ENCODE measurements at regions not wholly inside any gene's neighbourhood (a gene's known extent, or its start where the extent isn't known, plus 50 kb on each side); places are given as distances from the start of the nearest gene placed in this dataset.
"Not testable (repeated sequence)": the region's sequence is repeated elsewhere in the genome, so short reads cannot be mapped to it uniquely, and the experiment has no call there.

DNA sequence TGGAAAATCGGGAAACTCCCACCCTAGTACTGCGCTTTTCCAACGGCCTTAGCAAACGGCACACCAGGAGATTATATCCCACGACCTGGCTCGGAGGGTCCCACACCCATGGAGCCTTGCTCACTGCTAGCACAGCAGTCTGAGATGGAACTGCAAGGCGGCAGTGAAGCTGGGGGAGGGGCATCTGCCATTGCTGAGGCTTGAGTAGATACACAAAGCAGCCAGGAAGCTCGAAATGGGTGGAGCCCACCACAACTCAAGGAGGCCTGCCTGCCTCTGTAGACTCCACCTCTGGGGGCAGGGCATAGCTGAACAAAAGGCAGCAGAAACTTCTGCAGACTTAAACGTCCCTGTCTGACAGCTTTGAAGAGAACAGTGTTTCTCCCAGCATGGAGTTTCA is 77.8 kb upstream of the SMIM31 start:
- not testable (repeated sequence) for H3K4me1 Mint-ChIP-seq (ENCODE audit: low read depth); H3K9me3 Mint-ChIP-seq; H3K27ac Mint-ChIP-seq; H3K4me3 Mint-ChIP-seq; H3K36me3 Mint-ChIP-seq (ENCODE audit: low read depth); H3K27me3 Mint-ChIP-seq (ENCODE audit: low read depth)

DNA sequence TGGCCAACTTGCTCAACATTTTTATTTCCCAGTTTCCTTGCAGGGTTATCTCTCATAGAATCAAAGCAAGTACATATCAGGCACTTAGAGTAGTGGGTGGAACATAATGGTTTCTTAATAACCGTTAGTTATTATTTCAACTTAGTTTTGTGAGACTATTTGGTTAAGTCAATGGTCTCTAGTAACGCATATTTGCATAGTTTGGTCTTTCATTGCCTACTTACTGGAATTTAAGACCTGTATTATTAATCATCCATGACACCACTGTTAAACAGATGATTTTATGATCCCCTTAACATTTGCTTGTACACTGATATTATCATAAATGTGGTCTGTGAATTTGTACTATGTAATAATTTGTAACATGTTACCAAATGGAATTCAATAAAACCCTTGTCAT is 70.9 kb upstream of the SMIM31 start:
- Mint-ChIP-seq H3K27ac (no peak overlapping the region), H3K4me3 (no peak overlapping the region), H3K9me3 (no peaks in the 10 kb centered on the region), H3K4me1 (ENCODE audit: low read depth) (no peaks in the 10 kb centered on the region), H3K27me3 (ENCODE audit: low read depth) (no peaks in the 10 kb centered on the region), H3K36me3 (ENCODE audit: low read depth) (no peaks in the 10 kb centered on the region)

DNA sequence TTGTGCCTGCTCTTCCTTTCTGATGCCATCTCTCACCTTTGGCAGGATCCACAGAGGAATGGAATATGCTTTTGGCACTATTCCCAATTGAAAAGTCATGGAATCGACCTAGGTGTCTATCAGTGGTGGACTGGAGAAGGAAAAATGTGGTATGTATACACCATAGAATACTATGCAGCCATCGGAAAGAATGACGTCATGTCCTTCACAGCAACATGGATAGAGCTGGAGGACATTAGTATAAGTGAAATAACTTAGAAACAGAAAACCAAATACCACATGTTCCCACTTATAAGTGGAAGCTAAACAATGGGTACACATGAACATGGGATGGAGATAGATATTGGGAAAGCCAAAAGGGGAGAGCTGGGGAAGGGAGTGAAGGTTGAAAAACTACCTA is 58.3 kb upstream of the SMIM31 start:
- peaks cover 4% of the 10 kb centered on the region for H3K27me3 Mint-ChIP-seq (ENCODE audit: low read depth)
- no peak overlapping the region for H3K4me3 Mint-ChIP-seq
- no peaks in the 10 kb centered on the region for H3K36me3 Mint-ChIP-seq (ENCODE audit: low read depth)
- H3K4me1 Mint-ChIP-seq (ENCODE audit: low read depth): no peaks in the 10 kb centered on the region
- H3K27ac Mint-ChIP-seq: no peak overlapping the region
- H3K9me3 Mint-ChIP-seq: no peaks in the 10 kb centered on the region

DNA sequence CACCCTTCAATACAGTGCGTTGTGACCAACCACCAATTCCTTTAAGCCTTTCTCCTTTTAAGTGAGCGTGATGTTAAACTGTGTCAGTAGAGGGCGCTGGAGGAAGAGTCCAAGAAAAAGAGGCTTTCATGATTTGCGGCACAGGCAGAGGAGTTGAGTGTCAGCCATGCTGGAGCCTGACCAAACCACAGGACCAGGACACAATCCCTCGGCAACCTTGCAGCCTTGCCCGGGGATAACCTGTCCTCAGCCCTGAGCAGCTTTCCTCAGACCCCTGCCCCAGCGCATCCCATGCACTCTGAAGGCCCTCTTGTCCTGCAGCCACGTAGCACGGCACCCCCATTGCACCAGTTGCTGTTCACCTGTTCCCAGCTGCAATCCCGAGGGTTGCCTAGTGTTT is 53.5 kb upstream of the SMIM31 start:
- Mint-ChIP-seq H3K27me3 (ENCODE audit: low read depth) (peaks cover 10% of the 10 kb centered on the region), H3K9me3 (no peaks in the 10 kb centered on the region), H3K4me1 (ENCODE audit: low read depth) (peaks cover 4% of the 10 kb centered on the region), H3K4me3 (no peak overlapping the region), H3K36me3 (ENCODE audit: low read depth) (no peaks in the 10 kb centered on the region), H3K27ac (no peak overlapping the region)

DNA sequence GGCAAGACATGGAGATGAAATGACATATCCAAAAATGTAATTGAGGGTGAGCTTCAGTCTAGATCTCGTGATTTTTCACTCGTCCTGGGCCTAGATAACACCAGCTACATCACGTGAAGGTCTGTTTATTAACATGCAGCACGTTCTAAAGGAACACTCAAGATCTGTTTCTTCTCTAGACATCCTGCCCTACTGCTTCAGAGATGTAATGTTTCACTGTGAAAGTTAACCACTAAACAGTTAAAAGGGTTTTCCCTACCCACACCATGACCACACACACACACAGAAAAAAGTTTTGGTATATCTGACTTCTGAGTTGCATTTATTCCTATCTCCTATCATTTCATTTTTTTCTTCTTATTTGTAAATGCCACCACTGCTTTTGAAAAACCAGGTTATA is 52.3 kb upstream of the SMIM31 start:
- Mint-ChIP-seq H3K27ac (no peak overlapping the region), H3K4me3 (no peak overlapping the region), H3K4me1 (ENCODE audit: low read depth) (peaks cover 4% of the 10 kb centered on the region), H3K27me3 (ENCODE audit: low read depth) (peaks cover 10% of the 10 kb centered on the region), H3K36me3 (ENCODE audit: low read depth) (no peaks in the 10 kb centered on the region), H3K9me3 (no peaks in the 10 kb centered on the region)
